Osteoblast (primary cell): ENCODE measurements at regions not wholly inside any gene's neighbourhood (a gene's known extent, or its start where the extent isn't known, plus 50 kb on each side); places are given as distances from the start of the nearest gene placed in this dataset.

Experiments
- DNase-seq: peaks from one replicate; pipeline ENCODE4 v3.0.0; 2011; ENCODE audit warnings: low spot score, mixed read lengths; ENCODE audit not compliant: insufficient read length; ENCODE audit errors: missing footprints
- H2AFZ ChIP-seq: 2 replicates; pipeline ENCODE4 v1.6.0; 2011; ENCODE audit warnings: mild to moderate bottlenecking, low read length
- H3K27ac ChIP-seq: 2 replicates; pipeline ENCODE4 v1.5.1; 2011; ENCODE audit warnings: mild to moderate bottlenecking, low read depth, low read length, moderate library complexity
- H3K27me3 ChIP-seq: 2 replicates; pipeline ENCODE4 v1.6.0; 2012; ENCODE audit warnings: mild to moderate bottlenecking, control low read depth, inconsistent platforms, low read length, moderate library complexity; ENCODE audit not compliant: insufficient read depth
- H3K36me3 ChIP-seq: 2 replicates; pipeline ENCODE4 v1.5.1; 2011; ENCODE audit warnings: mild to moderate bottlenecking, low read length, control low read depth, moderate library complexity; ENCODE audit not compliant: insufficient read depth
- H3K4me1 ChIP-seq: 2 replicates; pipeline ENCODE4 v1.5.1; 2011; ENCODE audit warnings: mild to moderate bottlenecking, low read length, control low read depth, moderate library complexity; ENCODE audit not compliant: insufficient read depth
- H3K4me2 ChIP-seq: 2 replicates; pipeline ENCODE4 v1.6.0; 2011; ENCODE audit warnings: mild to moderate bottlenecking, low read length; ENCODE audit not compliant: insufficient read depth
- H3K4me3 ChIP-seq: fragments of 200-600 bp; sonication (generic); 3 replicates; pipeline ENCODE4 v1.5.1; 2012; ENCODE audit warnings: mild to moderate bottlenecking, low read length, inconsistent platforms; ENCODE audit not compliant: insufficient read depth
- H3K79me2 ChIP-seq: 2 replicates; pipeline ENCODE4 v1.6.0; 2012; ENCODE audit warnings: mild to moderate bottlenecking, low read length, control low read depth, inconsistent platforms; ENCODE audit not compliant: insufficient read depth
- H3K9me3 ChIP-seq: 2 replicates; pipeline ENCODE4 v1.5.1; 2011; ENCODE audit warnings: low read depth, low read length, control low read depth
- H4K20me1 ChIP-seq: 2 replicates; pipeline ENCODE4 v1.6.0; 2012; ENCODE audit warnings: mild to moderate bottlenecking, low read length, control low read depth; ENCODE audit not compliant: insufficient read depth
- TF ChIP-seq, protein P1 (sequence below): IDR thresholded peaks from 2 replicates; pipeline ENCODE4 v1.5.1; 2011; ENCODE audit warnings: mild to moderate bottlenecking, low read depth, low read length, moderate library complexity; ENCODE audit errors: extremely low read depth

DNA sequence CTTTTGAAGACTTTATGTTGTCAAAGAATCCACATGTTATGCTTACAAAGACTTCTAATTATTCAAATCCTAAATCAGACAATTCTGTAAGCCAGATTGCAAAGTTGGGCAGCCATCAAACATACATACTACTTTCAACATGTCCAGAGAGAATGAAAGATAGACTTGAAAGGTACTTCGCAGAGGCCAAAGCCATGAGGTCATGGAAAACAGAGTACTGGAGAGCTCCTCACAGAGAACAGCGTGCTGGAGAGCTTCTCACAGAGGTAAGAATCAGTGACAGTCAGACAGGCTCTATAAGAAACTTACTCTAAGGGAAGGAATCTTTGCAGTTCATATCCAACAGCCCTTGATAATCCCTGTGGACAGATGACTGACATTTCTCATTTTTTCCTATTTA is 400.2 kb downstream of the GJA1 start:
- Histone ChIP-seq H3K4me3 (no peak overlapping the region), H3K9me3 (no peaks in the 10 kb centered on the region), H3K4me1 (peaks cover 7% of the 10 kb centered on the region), H3K4me2 (no peak overlapping the region), H4K20me1 (no peaks in the 10 kb centered on the region), H3K27ac (no peak overlapping the region), H3K79me2 (no peaks in the 10 kb centered on the region), H3K27me3 (no peaks in the 10 kb centered on the region), H2AFZ (no peak overlapping the region), H3K36me3 (no peaks in the 10 kb centered on the region)
- DNase-seq, result no peak
- TF ChIP-seq, protein P1, sequence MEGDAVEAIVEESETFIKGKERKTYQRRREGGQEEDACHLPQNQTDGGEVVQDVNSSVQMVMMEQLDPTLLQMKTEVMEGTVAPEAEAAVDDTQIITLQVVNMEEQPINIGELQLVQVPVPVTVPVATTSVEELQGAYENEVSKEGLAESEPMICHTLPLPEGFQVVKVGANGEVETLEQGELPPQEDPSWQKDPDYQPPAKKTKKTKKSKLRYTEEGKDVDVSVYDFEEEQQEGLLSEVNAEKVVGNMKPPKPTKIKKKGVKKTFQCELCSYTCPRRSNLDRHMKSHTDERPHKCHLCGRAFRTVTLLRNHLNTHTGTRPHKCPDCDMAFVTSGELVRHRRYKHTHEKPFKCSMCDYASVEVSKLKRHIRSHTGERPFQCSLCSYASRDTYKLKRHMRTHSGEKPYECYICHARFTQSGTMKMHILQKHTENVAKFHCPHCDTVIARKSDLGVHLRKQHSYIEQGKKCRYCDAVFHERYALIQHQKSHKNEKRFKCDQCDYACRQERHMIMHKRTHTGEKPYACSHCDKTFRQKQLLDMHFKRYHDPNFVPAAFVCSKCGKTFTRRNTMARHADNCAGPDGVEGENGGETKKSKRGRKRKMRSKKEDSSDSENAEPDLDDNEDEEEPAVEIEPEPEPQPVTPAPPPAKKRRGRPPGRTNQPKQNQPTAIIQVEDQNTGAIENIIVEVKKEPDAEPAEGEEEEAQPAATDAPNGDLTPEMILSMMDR, result no peak

DNA sequence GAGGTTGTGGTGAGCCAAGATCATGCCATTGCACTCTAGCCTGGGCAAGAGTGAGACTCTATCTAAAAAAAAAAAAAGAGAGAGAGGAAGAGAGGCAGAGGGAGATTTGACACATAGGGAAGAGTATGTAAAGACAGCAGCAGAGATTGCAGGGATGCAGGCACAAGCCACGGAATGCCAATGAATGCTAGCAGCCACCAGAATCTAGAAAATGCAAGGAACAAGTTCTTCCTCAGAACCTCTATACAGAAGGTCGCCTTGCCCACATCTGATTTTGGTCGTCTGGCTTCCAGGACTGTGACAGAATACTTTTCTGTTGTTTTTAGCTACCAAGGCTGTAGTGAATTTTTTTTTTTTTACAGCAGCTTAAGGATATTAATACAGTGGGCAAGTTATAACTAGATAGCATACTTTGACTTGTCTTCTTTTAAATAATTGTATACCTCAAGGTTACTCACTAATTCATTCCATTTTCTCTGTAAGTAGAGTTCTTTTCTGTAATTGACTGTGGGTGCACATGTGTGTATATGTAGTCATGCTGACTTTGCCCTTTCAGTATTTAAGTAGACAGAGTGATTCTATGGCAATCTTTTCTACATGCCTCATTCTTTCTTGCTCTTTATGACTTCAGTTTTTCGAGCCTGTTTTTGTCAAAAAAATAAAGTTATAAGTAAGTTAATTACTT is 402.2 kb downstream of the GJA1 start:
- Histone ChIP-seq H3K4me2 (no peak overlapping the region), H3K4me1 (peaks cover 7% of the 10 kb centered on the region), H4K20me1 (no peaks in the 10 kb centered on the region), H3K9me3 (no peaks in the 10 kb centered on the region), H3K36me3 (no peaks in the 10 kb centered on the region), H3K27ac (no peak overlapping the region), H2AFZ (no peak overlapping the region), H3K79me2 (no peaks in the 10 kb centered on the region), H3K4me3 (no peak overlapping the region), H3K27me3 (no peaks in the 10 kb centered on the region)
- DNase-seq, result no peak
- TF ChIP-seq, protein P1, result no peak

DNA sequence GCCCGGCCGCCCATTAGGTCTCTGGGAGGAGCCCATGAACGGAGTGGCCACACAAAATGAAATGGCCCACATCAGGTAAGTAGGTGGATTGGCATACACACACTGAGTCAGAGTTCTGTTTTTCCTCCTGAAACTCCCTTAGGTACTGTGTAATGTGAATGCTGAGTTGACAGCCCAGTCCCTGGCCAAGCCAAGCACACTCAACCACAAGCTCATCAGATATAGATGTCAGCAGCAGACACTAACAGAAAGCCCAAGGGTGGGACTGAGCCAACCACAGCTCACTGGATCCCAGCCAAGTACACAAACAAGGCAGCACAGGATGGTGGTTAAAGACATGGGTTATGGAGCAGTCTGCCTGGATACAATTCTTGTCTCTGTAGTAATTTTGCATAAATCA is 403.4 kb downstream of the GJA1 start:
- Histone ChIP-seq H3K4me1 (peaks cover 7% of the 10 kb centered on the region), H3K27ac (no peak overlapping the region), H3K9me3 (no peaks in the 10 kb centered on the region), H2AFZ (no peak overlapping the region), H3K36me3 (no peaks in the 10 kb centered on the region), H3K4me2 (no peak overlapping the region), H3K79me2 (no peaks in the 10 kb centered on the region), H3K27me3 (no peaks in the 10 kb centered on the region), H4K20me1 (no peaks in the 10 kb centered on the region), H3K4me3 (no peak overlapping the region)
- TF ChIP-seq, protein P1, result no peak
- peak; percentile 84 for DNase-seq

DNA sequence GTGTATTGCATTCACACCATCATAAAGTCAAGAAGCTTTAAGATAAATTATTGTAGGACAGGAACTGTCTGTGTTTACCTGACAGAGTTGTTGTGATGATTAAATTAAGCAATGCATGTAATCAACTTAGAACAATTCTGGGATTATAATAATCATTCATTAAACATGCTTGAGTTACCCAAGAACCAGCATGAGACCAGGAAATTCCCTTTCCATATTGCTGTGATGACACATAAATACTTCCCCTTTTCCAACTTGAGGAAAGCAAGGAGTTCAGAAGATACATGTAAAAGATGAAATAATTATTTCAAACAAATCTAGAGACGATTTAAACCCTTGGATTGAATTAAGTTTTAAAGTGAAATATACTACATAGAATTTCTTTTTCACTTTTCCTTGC is 404.4 kb downstream of the GJA1 start:
- TF ChIP-seq, protein P1, result no peak
- no peaks in the 10 kb centered on the region for H3K9me3 ChIP-seq
- no peak overlapping the region for H3K4me3 ChIP-seq
- no peak overlapping the region for H3K4me2 ChIP-seq
- no peaks in the 10 kb centered on the region for H3K27me3 ChIP-seq
- peaks cover 7% of the 10 kb centered on the region for H3K4me1 ChIP-seq
- no peaks in the 10 kb centered on the region for H3K36me3 ChIP-seq
- no peak overlapping the region for H3K27ac ChIP-seq
- no peak overlapping the region for H2AFZ ChIP-seq
- H4K20me1 ChIP-seq, result no peaks in the 10 kb centered on the region
- peak; percentile 37 for DNase-seq
- no peaks in the 10 kb centered on the region for H3K79me2 ChIP-seq
